ENCODE measurements at regions not wholly inside any gene's neighbourhood (a gene's known extent, or its start where the extent isn't known, plus 50 kb on each side); places are given as distances from the start of the nearest gene placed in this dataset.

DNA sequence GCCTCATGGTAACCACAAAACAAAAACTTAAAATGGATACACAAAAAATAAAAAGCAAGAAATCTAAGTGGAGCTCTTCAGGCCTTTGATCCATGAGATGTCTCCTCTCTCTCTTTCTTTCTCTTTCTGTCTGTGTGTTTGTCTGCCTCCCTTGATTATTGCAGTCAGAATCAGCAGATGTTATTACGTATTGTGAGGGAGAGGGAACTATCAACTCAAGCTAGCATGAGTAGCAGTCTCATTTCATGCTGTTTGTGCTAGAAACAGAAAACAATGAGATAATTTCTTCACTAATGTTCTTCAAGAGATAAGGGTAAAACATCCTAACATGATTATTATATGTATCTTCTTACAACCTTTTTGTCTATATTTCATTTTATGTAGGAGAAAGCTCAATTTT, 103.7 kb upstream of the PDC start:
- Mint-ChIP-seq H3K4me3 (no peak overlapping the region), H3K9me3 (no peaks in the 10 kb centered on the region), H3K36me3 (ENCODE audit: low read depth) (no peaks in the 10 kb centered on the region), H3K27me3 (ENCODE audit: insufficient read depth, low read depth, poor library complexity) (peaks cover 2% of the 10 kb centered on the region), H3K4me1 (no peaks in the 10 kb centered on the region), H3K27ac (no peak overlapping the region)
- H3F3A ChIP-seq (replicated peaks; ENCODE audit: low read depth): no peaks in the 10 kb centered on the region
- TF ChIP-seq NANOG (IDR thresholded peaks at IDR 0.05; ENCODE audit: borderline replicate concordance) (no peak), STAT1 (IDR thresholded peaks at IDR 0.05; ENCODE audit: unreplicated experiment) (no peak), CREB1 (CRISPR knock-in tag; IDR thresholded peaks at IDR 0.05; ENCODE audit: low read depth) (no peak), ZNF114 (CRISPR knock-in tag; IDR thresholded peaks at IDR 0.05) (no peak), ZNF331 (CRISPR knock-in tag; IDR thresholded peaks at IDR 0.05; ENCODE audit: low read depth) (no peak), EZH2 (IDR thresholded peaks at IDR 0.05; ENCODE audit: low read depth, unreplicated experiment) (no peak), POLR2AphosphoS5 (IDR thresholded peaks at IDR 0.05; ENCODE audit: low read depth) (no peak), JUNB (IDR thresholded peaks at IDR 0.05; ENCODE audit: unreplicated experiment) (no peak), ZNF462 (CRISPR knock-in tag; IDR thresholded peaks at IDR 0.05) (no peak), REST (IDR thresholded peaks at IDR 0.05; ENCODE audit: unreplicated experiment) (no peak), ETS1 (IDR thresholded peaks at IDR 0.05) (no peak), EZH2phosphoT487 (IDR thresholded peaks at IDR 0.05; ENCODE audit: unreplicated experiment) (no peak)
- TF ChIP-seq, protein P1, sequence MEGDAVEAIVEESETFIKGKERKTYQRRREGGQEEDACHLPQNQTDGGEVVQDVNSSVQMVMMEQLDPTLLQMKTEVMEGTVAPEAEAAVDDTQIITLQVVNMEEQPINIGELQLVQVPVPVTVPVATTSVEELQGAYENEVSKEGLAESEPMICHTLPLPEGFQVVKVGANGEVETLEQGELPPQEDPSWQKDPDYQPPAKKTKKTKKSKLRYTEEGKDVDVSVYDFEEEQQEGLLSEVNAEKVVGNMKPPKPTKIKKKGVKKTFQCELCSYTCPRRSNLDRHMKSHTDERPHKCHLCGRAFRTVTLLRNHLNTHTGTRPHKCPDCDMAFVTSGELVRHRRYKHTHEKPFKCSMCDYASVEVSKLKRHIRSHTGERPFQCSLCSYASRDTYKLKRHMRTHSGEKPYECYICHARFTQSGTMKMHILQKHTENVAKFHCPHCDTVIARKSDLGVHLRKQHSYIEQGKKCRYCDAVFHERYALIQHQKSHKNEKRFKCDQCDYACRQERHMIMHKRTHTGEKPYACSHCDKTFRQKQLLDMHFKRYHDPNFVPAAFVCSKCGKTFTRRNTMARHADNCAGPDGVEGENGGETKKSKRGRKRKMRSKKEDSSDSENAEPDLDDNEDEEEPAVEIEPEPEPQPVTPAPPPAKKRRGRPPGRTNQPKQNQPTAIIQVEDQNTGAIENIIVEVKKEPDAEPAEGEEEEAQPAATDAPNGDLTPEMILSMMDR (conservative IDR thresholded peaks at IDR 0.05; ENCODE audit: low read depth in 2 of 2): no peak
- H3K36me3 ChIP-seq (ENCODE audit: insufficient read depth): no peaks in the 10 kb centered on the region
- no peaks in the 10 kb centered on the region for H3K79me2 ChIP-seq (replicated peaks; ENCODE audit: insufficient read depth)
- H3K4me1 ChIP-seq (ENCODE audit: insufficient read depth): no peaks in the 10 kb centered on the region
- ATAC-seq: no peak
- no peak for DNase-seq (ENCODE audit: low spot score)
- no peak overlapping the region for H3K4me3 ChIP-seq
- H3K4me2 ChIP-seq: no peak overlapping the region
- H4K20me1 ChIP-seq (replicated peaks; ENCODE audit: insufficient read depth): no peaks in the 10 kb centered on the region
- no peaks in the 10 kb centered on the region for H3K9me2 ChIP-seq (ENCODE audit: insufficient read depth)
- H3K27me3 ChIP-seq (ENCODE audit: insufficient read depth): no peaks in the 10 kb centered on the region; the same call in 1 of the 2 replicates
- no peak overlapping the region for H2AFZ ChIP-seq
- H3K27ac ChIP-seq (ENCODE audit: low read depth): no peak overlapping the region

All from GM23338 (cell line).